ENCODE measurements at regions not wholly inside any gene's neighbourhood (a gene's known extent, or its start where the extent isn't known, plus 50 kb on each side); places are given as distances from the start of the nearest gene placed in this dataset.

DNA sequence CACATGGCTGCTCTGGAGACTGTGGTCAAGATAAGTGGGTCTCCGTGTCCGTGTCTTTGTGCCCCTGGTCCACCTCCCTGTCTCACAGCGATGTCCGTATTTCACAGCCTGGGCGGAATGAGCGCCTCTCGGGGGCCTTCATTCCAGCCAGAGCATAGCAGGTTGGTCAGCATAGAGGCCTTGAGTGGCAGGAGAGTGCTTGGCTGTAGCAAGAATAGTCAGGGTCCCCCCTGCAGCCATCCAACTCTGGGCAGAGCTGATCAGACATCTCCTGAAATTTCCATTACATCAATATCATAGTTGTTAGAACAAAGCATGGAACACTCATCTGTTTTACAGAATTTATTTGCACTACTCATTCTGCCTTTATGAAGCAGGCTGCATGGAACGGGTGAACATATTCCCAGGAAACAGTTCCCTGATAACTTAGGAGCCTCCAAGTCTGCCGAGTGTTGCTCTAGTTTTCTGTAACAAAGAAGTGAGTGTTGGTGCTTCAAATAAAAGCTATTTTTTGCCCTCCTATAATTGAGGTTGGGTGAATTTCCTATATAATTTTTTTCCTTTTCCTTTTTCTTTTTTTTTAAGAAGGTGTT is 255.3 kb downstream of the INHBA start:
- TF ChIP-seq CTCF (IDR thresholded peaks at IDR 0.05; ENCODE audit: insufficient read depth, low read length, poor library complexity, severe bottlenecking) (no peak), EZH2phosphoT487 (conservative IDR thresholded peaks at IDR 0.05; ENCODE audit: low read length) (no peak)

All from SU-DHL-6 (cell line).